HG03565 (cell line): ENCODE measurements at regions not wholly inside any gene's neighbourhood (a gene's known extent, or its start where the extent isn't known, plus 50 kb on each side); places are given as distances from the start of the nearest gene placed in this dataset.

Experiments
- ATAC-seq: cut with Tn5 transposase; IDR thresholded peaks from one replicate; pipeline ENCODE4 v1.9.1; 2021; ENCODE audit warnings: mild to moderate bottlenecking, moderate library complexity; ENCODE audit not compliant: unreplicated experiment

- no peak for ATAC-seq
Measured at GRCh38 chr3:176969066-176969465, 228.2 kb downstream of the TBL1XR1 start.

GRCh38 chr3:176968631-176969030 lies 228.7 kb downstream of the TBL1XR1 start:
- no peak for ATAC-seq

- ATAC-seq = no peak
Measured at GRCh38 chr3:176967522-176967921, 229.8 kb downstream of the TBL1XR1 start.

- ATAC-seq = no peak
Measured at GRCh38 chr3:176964661-176965060, 232.6 kb downstream of the TBL1XR1 start.

GRCh38 chr3:176961916-176962315 lies 235.4 kb downstream of the TBL1XR1 start:
- ATAC-seq = no peak

- ATAC-seq = no peak
Measured at GRCh38 chr3:176959867-176960266, 237.4 kb downstream of the TBL1XR1 start.

- ATAC-seq = no peak
Measured at GRCh38 chr3:176958560-176958959, 238.7 kb downstream of the TBL1XR1 start.

- no peak for ATAC-seq
Measured at GRCh38 chr3:176954517-176954916, 242.8 kb downstream of the TBL1XR1 start.

- ATAC-seq = no peak
Measured at GRCh38 chr3:176953106-176954060, 243.9 kb downstream of the TBL1XR1 start.

GRCh38 chr3:176951586-176952292 lies 245.5 kb downstream of the TBL1XR1 start:
- no peak for ATAC-seq

GRCh38 chr3:176951144-176951543 lies 246.1 kb downstream of the TBL1XR1 start:
- ATAC-seq = no peak

GRCh38 chr3:176950743-176951142 lies 246.5 kb downstream of the TBL1XR1 start:
- ATAC-seq = no peak

- ATAC-seq = no peak
Measured at GRCh38 chr3:176948151-176948550, 249.1 kb downstream of the TBL1XR1 start.

GRCh38 chr3:176946202-176946601 lies 251.1 kb downstream of the TBL1XR1 start:
- no peak for ATAC-seq

GRCh38 chr3:176942305-176942704 lies 255.0 kb downstream of the TBL1XR1 start:
- no peak for ATAC-seq

- ATAC-seq = no peak
Measured at GRCh38 chr3:176941689-176942088, 255.6 kb downstream of the TBL1XR1 start.

- peak; percentile 99 for ATAC-seq
Measured at GRCh38 chr3:176939022-176939817, 258.1 kb downstream of the TBL1XR1 start.

GRCh38 chr3:176937994-176938393 lies 259.3 kb downstream of the TBL1XR1 start:
- no peak for ATAC-seq

GRCh38 chr3:176937541-176937940 lies 259.7 kb downstream of the TBL1XR1 start:
- no peak for ATAC-seq

- no peak for ATAC-seq
Measured at GRCh38 chr3:176935194-176935888, 261.9 kb downstream of the TBL1XR1 start.

GRCh38 chr3:176934698-176935097 lies 262.6 kb downstream of the TBL1XR1 start:
- no peak for ATAC-seq
